HG02610 (cell line): ENCODE measurements at regions not wholly inside any gene's neighbourhood (a gene's known extent, or its start where the extent isn't known, plus 50 kb on each side); places are given as distances from the start of the nearest gene placed in this dataset.
"Not testable (repeated sequence)": the region's sequence is repeated elsewhere in the genome, so short reads cannot be mapped to it uniquely, and the experiment has no call there.

Experiments used
- ATAC-seq: cut with Tn5 transposase; IDR thresholded peaks from one replicate; pipeline ENCODE4 v1.9.1; 2021; ENCODE audit warnings: mild to moderate bottlenecking, moderate library complexity; ENCODE audit not compliant: unreplicated experiment

DNA sequence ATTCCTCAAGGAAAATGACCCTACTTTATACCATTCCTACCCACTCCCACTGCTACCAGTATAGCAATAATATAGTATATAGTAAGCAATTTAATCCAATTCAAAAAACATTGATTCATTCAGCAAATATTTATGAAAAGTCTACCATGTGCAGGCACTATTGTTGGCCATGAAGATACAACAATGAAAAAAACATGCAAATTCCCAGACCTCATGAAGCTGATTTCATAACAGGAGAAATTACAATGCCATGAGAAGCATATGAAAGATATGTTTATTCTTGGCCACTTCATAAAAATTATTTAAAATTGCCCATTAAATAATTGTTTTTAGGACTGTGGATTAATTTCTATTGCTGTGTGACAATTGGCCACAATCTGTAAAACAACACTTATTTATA lies 315.8 kb upstream of the COL8A1 start:
- ATAC-seq: no peak

DNA sequence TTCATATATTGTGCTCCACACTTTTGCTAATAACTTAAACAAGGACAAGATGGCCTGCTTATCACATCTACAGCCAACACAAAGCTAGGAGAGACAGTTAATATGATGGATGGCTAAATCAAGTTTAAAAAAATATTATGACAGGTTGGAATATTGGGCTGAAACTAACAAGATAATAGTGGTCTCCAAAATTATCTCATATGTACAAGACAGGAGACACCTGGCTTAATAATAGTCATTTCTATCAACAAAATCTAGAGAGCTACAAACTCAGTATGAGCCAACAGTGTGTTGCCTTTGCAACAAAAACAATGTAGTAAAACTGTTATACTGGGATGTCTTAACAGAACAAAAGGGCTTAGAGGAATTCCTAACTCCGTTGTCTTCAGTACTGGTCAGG lies 317.1 kb upstream of the COL8A1 start:
- no peak for ATAC-seq

GRCh38 chr3:99319961-99320360 lies 318.4 kb upstream of the COL8A1 start:
- ATAC-seq: no peak

GRCh38 chr3:99319450-99319849 lies 318.9 kb upstream of the COL8A1 start:
- no peak for ATAC-seq

DNA sequence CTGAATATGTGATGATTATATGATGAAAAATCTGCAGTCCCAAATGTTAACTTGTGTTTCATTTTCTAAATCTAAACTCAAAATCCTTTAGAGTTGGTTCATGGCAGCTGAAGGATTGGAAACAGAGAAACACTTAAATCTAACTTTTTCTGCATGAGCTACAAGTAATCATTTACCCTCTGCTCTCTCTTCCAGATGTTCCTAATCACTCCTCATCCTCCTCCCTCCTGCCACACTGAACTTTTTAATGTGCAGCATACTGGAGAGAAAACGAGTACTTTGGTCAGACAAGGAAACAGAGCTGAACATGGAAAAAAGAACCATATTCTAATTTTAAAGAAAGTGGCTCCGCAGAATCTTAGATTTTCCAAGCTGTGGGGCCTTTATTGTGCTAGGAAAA lies 321.2 kb upstream of the COL8A1 start:
- ATAC-seq: no peak

GRCh38 chr3:99315896-99316295 lies 322.5 kb upstream of the COL8A1 start:
- ATAC-seq: no peak

DNA sequence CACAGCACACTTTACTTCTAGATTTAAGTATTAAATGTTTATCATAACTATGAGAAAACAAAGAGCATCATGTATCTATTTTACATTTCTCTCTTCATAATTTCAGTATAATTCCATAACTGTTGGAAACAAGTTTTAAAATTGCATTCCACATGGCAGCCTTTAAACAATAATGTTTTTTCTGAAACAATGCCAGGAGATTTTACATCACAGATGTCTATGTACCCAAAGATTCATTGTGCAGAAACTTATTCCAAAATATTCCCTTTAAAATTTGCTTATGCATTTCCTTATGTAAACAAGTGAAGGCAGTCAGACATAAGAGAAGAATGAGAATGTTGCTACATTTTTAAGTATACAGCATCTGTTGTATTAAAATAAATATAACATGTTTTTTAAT lies 324.9 kb upstream of the COL8A1 start:
- no peak for ATAC-seq

DNA sequence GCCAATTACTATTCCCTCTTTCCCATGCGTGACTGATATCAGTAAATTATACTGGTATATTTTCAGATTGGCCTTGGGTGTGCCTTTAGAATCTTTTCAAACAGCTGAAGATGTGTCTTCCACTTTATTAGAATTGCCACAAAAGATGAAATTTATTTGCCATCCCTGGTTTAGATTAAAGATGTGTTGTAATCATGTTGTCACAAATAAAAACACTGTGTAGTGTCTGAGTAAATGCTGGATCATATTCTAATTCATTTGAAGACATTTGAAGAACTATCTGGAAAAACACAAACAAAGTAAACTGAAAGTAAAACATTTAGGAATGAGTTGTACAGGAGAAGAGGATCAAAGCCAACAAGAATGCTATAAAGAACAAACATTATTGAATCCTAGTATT lies 339.7 kb upstream of the COL8A1 start:
- no peak for ATAC-seq

- no peak for ATAC-seq
Measured at GRCh38 chr3:99295836-99296235, 342.6 kb upstream of the COL8A1 start.

- ATAC-seq: not testable (repeated sequence)
Measured at GRCh38 chr3:99294092-99294491, 344.3 kb upstream of the COL8A1 start.

- no peak for ATAC-seq
Measured at GRCh38 chr3:99287876-99288275, 350.5 kb upstream of the COL8A1 start.

GRCh38 chr3:99286266-99286845 lies 352.0 kb upstream of the COL8A1 start:
- ATAC-seq: no peak

DNA sequence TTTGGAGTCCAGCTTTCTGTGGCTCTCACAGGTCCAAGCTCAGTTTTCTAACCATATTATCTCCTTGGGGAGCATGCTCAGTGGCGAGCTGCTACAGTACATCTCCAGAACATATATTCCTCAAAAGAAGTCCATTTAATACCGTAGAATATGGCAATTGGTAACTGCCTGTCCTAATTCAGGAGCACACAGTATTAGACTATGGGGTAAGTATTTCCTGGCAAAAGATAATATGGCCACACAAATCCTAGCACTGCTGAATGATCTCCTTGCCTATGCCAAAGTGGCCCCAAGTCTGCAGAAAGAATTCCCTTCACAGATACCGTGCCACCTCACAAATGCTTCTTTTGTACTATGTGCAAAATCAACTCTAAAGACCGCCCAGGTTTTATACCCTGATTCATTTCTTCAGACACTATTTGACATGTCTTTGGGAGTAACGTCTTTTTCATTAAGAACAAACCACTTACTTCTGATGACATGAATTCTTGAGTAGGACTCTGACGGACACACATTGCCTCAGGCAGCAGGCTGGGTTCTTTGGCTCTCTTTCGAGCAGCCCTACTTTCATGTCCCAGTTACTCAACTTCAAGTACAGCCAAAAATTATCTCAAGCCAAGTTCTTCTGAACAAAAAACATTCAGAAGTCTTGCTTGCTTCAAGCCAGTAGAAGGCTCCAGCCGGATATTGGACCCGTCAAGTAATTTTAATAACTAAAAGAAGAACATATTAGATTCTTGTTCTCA lies 368.3 kb upstream of the DCBLD2 start:
- no peak for ATAC-seq

DNA sequence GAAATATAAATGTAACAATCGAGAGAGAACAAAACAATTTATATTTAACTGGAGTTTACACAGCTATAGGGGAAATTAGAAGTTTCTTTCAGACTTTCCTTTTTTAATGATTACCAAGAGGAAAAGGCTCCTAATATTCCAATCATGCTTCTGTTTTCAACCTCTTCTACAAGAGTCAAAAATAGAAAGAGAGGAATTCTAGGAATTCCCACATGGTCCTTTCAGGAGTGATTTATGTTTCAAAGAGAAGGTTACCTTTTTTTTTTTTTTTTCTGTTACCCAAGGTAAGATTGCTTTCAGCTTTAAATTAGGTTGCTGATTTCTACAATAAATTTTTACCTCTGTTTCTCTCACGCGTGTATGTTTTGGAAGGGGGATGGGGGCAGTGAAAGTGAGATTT lies 355.3 kb upstream of the DCBLD2 start:
- no peak for ATAC-seq

DNA sequence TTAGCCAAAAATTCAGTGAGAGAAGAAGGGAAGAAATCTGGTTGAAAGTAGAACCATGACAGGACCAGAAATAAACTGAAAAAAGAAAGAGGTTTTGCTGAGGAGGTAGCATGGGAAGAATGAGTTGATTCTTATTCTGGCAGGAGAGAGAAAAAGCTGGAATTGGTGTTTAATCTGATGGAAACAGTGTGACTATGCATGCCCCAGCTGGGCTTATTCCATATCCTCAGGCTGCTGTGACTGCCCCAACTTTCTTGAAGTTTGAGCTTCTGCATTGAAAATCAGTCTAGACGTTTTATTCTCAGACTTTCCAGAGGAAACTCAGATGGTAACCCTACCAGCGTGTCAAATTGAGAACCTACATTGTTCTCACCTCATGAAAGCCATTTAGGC lies 352.5 kb upstream of the DCBLD2 start:
- no peak for ATAC-seq

DNA sequence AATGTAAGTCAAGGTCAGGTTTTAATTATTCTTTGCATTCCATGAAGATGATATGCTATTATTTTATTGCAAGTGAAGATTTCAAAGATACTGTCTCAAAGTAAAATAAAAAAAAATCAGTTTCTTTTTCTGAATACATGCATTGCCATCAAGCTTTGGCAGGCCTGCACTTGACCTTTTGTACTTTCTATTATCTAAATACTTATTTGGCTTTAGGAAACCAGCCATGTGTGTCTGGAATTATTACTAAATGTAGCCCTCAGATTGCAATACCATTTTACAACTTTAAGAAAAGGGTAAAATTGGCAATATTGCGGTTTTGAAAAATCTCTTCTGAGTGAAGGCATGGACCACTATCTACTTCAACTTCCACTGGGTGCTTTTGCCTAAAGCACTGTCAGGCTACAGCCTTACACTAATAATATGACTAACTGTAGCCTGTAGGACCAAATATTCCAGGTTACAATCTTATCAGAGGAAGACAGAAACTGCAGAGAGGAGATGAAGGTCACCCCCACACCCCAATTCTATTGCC lies 349.4 kb upstream of the DCBLD2 start:
- ATAC-seq: no peak

DNA sequence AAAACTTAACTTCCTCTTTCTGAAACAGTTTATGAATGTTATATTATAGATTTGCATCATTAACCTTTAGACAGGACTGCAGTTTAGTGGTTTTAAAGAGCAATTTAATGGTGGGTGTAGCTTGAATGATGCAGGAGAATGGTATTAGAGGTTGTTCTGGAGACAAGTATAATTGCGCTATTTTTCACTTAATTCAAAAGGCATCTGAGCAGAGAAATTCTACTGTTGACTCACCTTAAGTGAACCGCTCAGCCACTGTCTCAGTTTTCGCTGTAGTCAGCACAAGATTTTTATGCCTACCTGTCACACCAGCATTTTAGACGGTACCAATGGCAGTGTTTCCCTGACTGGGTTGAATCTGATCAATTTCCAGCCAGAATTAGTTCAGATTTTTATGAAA lies 348.8 kb upstream of the DCBLD2 start:
- ATAC-seq: no peak

DNA sequence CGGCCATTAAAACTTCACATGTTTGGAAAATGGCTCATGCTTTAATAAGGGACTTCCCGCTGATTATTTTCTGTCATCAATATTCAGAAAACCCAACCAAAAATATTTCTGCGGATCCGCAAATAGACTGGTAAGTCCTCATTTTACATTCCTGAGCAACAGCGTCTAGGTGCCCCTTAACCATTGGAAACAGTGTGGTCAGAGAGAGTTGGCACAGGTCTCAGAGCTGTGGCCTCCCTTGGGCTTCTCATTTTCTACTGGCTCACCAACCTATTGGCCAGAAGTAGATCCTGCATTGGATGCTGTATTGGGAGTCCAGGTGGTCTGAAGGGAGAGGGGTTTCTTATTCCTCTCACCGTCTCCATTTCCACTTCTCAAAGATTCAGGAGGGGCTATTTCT lies 348.1 kb upstream of the DCBLD2 start:
- no peak for ATAC-seq

DNA sequence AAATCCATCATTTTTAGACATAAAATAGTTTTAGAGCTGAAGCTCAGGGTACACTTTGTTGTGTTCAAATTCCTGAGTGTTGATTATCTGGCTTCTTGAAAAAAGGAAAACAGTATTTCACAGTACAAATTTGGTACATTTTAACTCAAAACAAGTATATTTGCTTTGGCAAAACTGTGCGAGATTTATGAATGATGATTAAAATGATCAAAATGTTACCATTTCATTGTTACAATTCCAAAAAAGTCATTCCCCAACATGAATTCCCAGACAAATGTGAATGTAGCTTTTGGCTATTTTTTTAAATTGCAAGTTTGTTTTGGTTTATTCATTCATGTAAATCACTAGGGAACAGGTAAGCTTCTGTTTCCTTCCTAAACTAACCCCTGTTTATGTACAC lies 347.4 kb upstream of the DCBLD2 start:
- no peak for ATAC-seq

DNA sequence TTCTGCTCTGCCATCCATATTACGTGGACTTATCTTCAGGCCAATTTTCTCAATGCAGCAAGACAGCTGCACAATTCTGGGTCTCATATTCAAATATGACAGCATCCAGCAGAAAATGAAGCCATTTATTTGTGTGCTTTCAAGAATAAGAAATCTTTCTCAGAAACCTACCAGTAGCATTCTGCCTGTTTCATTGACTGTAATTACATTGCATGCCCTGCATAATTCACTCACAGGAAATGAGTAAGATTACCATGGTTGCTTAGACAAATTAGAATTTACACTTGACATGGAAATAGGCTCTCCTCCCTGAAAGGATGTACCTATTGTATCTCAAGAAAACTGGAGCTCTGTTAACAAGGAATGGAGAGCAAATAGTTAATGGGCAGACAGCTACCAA lies 346.6 kb upstream of the DCBLD2 start:
- no peak for ATAC-seq

- no peak for ATAC-seq
Measured at GRCh38 chr3:99246010-99246654, 344.6 kb upstream of the DCBLD2 start.

GRCh38 chr3:99242271-99242670 lies 340.8 kb upstream of the DCBLD2 start:
- ATAC-seq: no peak
